HCT116 (cell line): ENCODE measurements at regions not wholly inside any gene's neighbourhood (a gene's known extent, or its start where the extent isn't known, plus 50 kb on each side); places are given as distances from the start of the nearest gene placed in this dataset.
A peak's percentile ranks its signal among the peaks of the same experiment; 100 is the strongest.

Experiments used
- ATAC-seq: fragments of 200-7000 bp; cut with Tn5 transposase; 2 replicates; pipeline ENCODE4 v1.9.1; 2020; ENCODE audit warnings: mild to moderate bottlenecking, moderate library complexity
- BruUV-seq: library from RNA; stranded (reverse); fragments of 400-500 nt; replicated peaks from 2 replicates; lab custom pipeline; 2021; lab: Mats Ljungman, UMichigan
- CTCF ChIA-PET: fragments of 300-600 bp; sonication (Branson Sonifier 250); formaldehyde crosslinking; loops from one replicate; lab custom pipeline; 2021; ENCODE audit warnings: antibody characterized with exemption; lab: Charles Lee
- POLR2A ChIA-PET: fragments of 300-600, 350-600 bp; sonication (Branson Sonifier 250); formaldehyde crosslinking; loops from one replicate; lab custom pipeline; 2021; ENCODE audit warnings: antibody characterized with exemption; lab: Charles Lee
- RAD21 ChIA-PET, 2 experiments: fragments of 300-600 bp; sonication (Branson Sonifier 250); formaldehyde crosslinking; loops; one replicate each; lab custom pipeline; 2023; ENCODE audit warnings: low total read pairs in 2 of 2; ENCODE audit not compliant: uncharacterized antibody in 2 of 2, unreplicated experiment in 2 of 2, low non-redundant PET in 1 of 2; lab: Charles Lee
- DNase-seq: peaks from one replicate; pipeline ENCODE4 v3.0.0-alpha.2; 2010; ENCODE audit warnings: low read depth, low spot score
- H2AFZ ChIP-seq: fragments of 200-600 bp; shearing (Covaris generic), sonication (generic); 2 replicates; pipeline ENCODE4 v1.6.1; 2017; ENCODE audit warnings: low read depth, mixed run types, mixed read lengths, antibody characterized with exemption, low read length; ENCODE audit not compliant: poor library complexity, severe bottlenecking
- H3K27ac ChIP-seq: 2 replicates; pipeline ENCODE4 v1.5.1; 2012; ENCODE audit warnings: low read depth, low read length
- H3K27me3 ChIP-seq: fragments of 200-600 bp; sonication (generic); 2 replicates; pipeline ENCODE4 v1.6.1; 2016; ENCODE audit warnings: mixed run types, low read length, mixed read lengths; ENCODE audit not compliant: insufficient read depth
- H3K36me3 ChIP-seq, 2 experiments: fragments of 200-500 bp in 1 of 2; fragments of 200-600 bp in 1 of 2; sonication (Bioruptor generic) in 1 of 2; sonication (generic) in 1 of 2; 2 replicates each; pipeline versions ENCODE4 v1.5.1 to v1.6.1; 2014 to 2016; ENCODE audit warnings: low read length in 2 of 2, inconsistent platforms in 1 of 2, mixed read lengths in 1 of 2, mixed run types in 1 of 2; ENCODE audit not compliant: insufficient read depth in 2 of 2, control insufficient read depth in 1 of 2
- H3K4me1 ChIP-seq, 2 experiments: fragments of 200-600 bp in 1 of 2; sonication (generic) in 1 of 2; 2 replicates each; pipeline versions ENCODE4 v1.5.1 to v1.6.1; 2012 to 2017; ENCODE audit warnings: low read length in 2 of 2, inconsistent platforms in 1 of 2, mild to moderate bottlenecking in 1 of 2, mixed read lengths in 1 of 2, mixed run types in 1 of 2, moderate library complexity in 1 of 2; ENCODE audit not compliant: insufficient read depth in 2 of 2, control insufficient read depth in 1 of 2
- H3K4me2 ChIP-seq: fragments of 200-600 bp; sonication (generic); 2 replicates; pipeline ENCODE4 v1.6.1; 2017; ENCODE audit warnings: mixed run types, low read length, mixed read lengths
- H3K4me3 ChIP-seq, 2 experiments: fragments of 200-600 bp in 1 of 2; sonication (generic) in 1 of 2; replicated peaks in 1 of 2; 2 replicates each; pipeline ENCODE4 v1.5.1; 2011 to 2016; ENCODE audit warnings: low read length in 2 of 2, control low read depth in 1 of 2, low read depth in 1 of 2, mild to moderate bottlenecking in 1 of 2, mixed read lengths in 1 of 2, mixed run types in 1 of 2
- H3K79me2 ChIP-seq: fragments of 200-600 bp; sonication (generic); 2 replicates; pipeline ENCODE4 v1.6.1; 2017; ENCODE audit warnings: mild to moderate bottlenecking, mixed run types, low read length, moderate library complexity, mixed read lengths; ENCODE audit not compliant: insufficient read depth
- H3K9ac ChIP-seq: fragments of 200-600 bp; sonication (generic); 2 replicates; pipeline ENCODE4 v1.6.1; 2016; ENCODE audit warnings: low read length, mixed read lengths
- H3K9me2 ChIP-seq: fragments of 200-600 bp; sonication (generic), shearing (Covaris generic); 2 replicates; pipeline ENCODE4 v1.6.1; 2017; ENCODE audit warnings: mixed run types, mild to moderate bottlenecking, moderate library complexity; ENCODE audit not compliant: insufficient read depth
- H3K9me3 ChIP-seq, 2 experiments: fragments of 200-500 bp in 1 of 2; fragments of 200-600 bp in 1 of 2; sonication (Bioruptor generic) in 1 of 2; sonication (generic) in 1 of 2; 2 replicates each; pipeline ENCODE4 v1.6.1; 2014 to 2017; ENCODE audit warnings: low read length in 2 of 2, mixed read lengths in 2 of 2, inconsistent platforms in 1 of 2, low read depth in 1 of 2, mild to moderate bottlenecking in 1 of 2, mixed run types in 1 of 2, moderate library complexity in 1 of 2; ENCODE audit not compliant: control insufficient read depth in 1 of 2, insufficient read depth in 1 of 2
- H4K20me1 ChIP-seq: fragments of 200-600 bp; sonication (generic), shearing (Covaris generic); 2 replicates; pipeline ENCODE4 v1.6.1; 2017; ENCODE audit warnings: mixed run types, mild to moderate bottlenecking, moderate library complexity; ENCODE audit not compliant: insufficient read depth
- CBX3 ChIP-seq: IDR thresholded peaks from 2 replicates; pipeline ENCODE4 v1.6.1; 2012; ENCODE audit warnings: low read depth
- CEBPB ChIP-seq: IDR thresholded peaks from 2 replicates; pipeline ENCODE4 v1.6.1; 2012; ENCODE audit warnings: low read depth
- EGR1 ChIP-seq: IDR thresholded peaks from 2 replicates; pipeline ENCODE4 v1.6.1; 2012; ENCODE audit warnings: low read depth
- ELF1 ChIP-seq: IDR thresholded peaks from 2 replicates; pipeline ENCODE4 v1.6.1; 2012; ENCODE audit warnings: low read depth, borderline replicate concordance
- EZH2 ChIP-seq: fragments of 200-600 bp; sonication (generic); IDR thresholded peaks from 2 replicates; pipeline ENCODE4 v1.6.1; 2017; ENCODE audit warnings: antibody characterized with exemption, mixed run types
- EZH2phosphoT487 ChIP-seq: fragments of 200-600 bp; IDR thresholded peaks from 2 replicates; pipeline ENCODE4 v1.6.1; 2018; ENCODE audit warnings: antibody characterized with exemption, borderline replicate concordance
- JUND ChIP-seq: IDR thresholded peaks from 2 replicates; pipeline ENCODE4 v1.6.1; 2012
- POLR2A ChIP-seq: IDR thresholded peaks from 2 replicates; pipeline ENCODE4 v1.7.0; 2011; ENCODE audit warnings: borderline replicate concordance; ENCODE audit not compliant: insufficient read depth, insufficient read length; ENCODE audit errors: extremely low read depth
- RAD21 ChIP-seq: IDR thresholded peaks from 2 replicates; pipeline ENCODE4 v1.6.1; 2012; ENCODE audit warnings: low read depth, mild to moderate bottlenecking
- SIN3A ChIP-seq: IDR thresholded peaks from 2 replicates; pipeline ENCODE4 v1.6.1; 2012; ENCODE audit warnings: low read depth
- SP1 ChIP-seq: IDR thresholded peaks from 2 replicates; pipeline ENCODE4 v1.6.1; 2012; ENCODE audit warnings: low read depth
- SRF ChIP-seq: IDR thresholded peaks from 2 replicates; pipeline ENCODE4 v1.6.1; 2012; ENCODE audit warnings: low read depth
- TCF7L2 ChIP-seq: IDR thresholded peaks from 2 replicates; pipeline ENCODE4 v1.7.0; 2011; ENCODE audit warnings: borderline replicate concordance, inconsistent platforms; ENCODE audit not compliant: insufficient read depth, insufficient read length; ENCODE audit errors: extremely low read depth
- YY1 ChIP-seq: IDR thresholded peaks from 2 replicates; pipeline ENCODE4 v1.6.1; 2011; ENCODE audit warnings: low read length, low read depth, moderate library complexity, mild to moderate bottlenecking; ENCODE audit not compliant: insufficient replicate concordance; ENCODE audit errors: extremely low read depth
- ZFX ChIP-seq: fragments of 450-650 bp; IDR thresholded peaks from 2 replicates; pipeline ENCODE4 v1.6.1; 2017
- ZNF274 ChIP-seq: fragments of 200-500 bp; sonication (Bioruptor generic); IDR thresholded peaks from 2 replicates; pipeline ENCODE4 v1.6.1; 2014; ENCODE audit warnings: mild to moderate bottlenecking, low read depth, low read length, inconsistent platforms
- intact Hi-C: fragments of 100-400 bp; cut with micrococcal nuclease; formaldehyde crosslinking; loops from 2 replicates; pipeline ENCODE4 v1.10.0; 2022
- TF ChIP-seq, protein P1 (sequence below), 3 experiments: fragments of 200-600 bp in 1 of 3; sonication (generic) in 1 of 3; IDR thresholded peaks in 2 of 3; conservative IDR thresholded peaks in 1 of 3; 2 replicates each; pipeline ENCODE4 v1.5.1; 2012 to 2017; ENCODE audit warnings: low read depth in 2 of 3, low read length in 2 of 3, antibody characterized with exemption in 1 of 3, borderline replicate concordance in 1 of 3, control low read depth in 1 of 3, mild to moderate bottlenecking in 1 of 3, mixed read lengths in 1 of 3, mixed run types in 1 of 3, moderate library complexity in 1 of 3; ENCODE audit not compliant: insufficient read depth in 1 of 3
- TF ChIP-seq, protein P2 (sequence below): IDR thresholded peaks from 2 replicates; pipeline ENCODE4 v1.6.1; 2011; ENCODE audit warnings: mild to moderate bottlenecking, low read length, moderate library complexity; ENCODE audit not compliant: insufficient replicate concordance; ENCODE audit errors: extremely low read depth

DNA sequence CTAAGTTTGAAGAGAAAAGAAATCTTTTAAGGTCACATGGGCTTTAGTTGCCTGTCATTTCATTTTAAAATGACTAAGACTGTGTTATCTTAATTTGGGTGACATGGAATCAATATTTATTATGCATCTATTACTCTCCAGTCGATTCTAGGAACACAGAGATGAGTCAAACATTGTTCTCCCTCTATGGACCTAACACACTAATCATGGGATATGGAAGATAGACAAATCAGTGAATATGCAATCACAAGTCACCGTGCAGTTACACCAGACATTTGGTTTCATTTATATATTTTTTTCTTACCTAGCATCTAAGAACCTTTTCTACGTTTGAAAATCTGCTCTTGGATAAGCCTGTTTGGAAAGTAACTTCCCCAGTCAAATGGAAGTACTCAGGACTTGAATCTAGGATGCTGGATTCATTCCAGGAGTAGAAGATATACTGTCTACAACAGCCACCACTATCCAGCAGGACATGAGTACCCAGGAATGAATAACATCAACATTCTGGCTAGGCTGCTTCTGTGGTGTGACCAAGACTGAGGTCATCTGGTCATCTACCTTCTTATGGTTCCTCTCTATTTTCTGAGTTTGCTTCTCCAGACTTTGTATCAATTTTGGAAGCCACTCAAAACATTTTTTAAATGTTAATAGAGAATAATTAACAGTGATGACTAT lies 902.9 kb upstream of the LRRN3 start (continued):
- TF ChIP-seq ELF1: no peak
- no peak for TF ChIP-seq YY1
- TF ChIP-seq, protein P1, sequence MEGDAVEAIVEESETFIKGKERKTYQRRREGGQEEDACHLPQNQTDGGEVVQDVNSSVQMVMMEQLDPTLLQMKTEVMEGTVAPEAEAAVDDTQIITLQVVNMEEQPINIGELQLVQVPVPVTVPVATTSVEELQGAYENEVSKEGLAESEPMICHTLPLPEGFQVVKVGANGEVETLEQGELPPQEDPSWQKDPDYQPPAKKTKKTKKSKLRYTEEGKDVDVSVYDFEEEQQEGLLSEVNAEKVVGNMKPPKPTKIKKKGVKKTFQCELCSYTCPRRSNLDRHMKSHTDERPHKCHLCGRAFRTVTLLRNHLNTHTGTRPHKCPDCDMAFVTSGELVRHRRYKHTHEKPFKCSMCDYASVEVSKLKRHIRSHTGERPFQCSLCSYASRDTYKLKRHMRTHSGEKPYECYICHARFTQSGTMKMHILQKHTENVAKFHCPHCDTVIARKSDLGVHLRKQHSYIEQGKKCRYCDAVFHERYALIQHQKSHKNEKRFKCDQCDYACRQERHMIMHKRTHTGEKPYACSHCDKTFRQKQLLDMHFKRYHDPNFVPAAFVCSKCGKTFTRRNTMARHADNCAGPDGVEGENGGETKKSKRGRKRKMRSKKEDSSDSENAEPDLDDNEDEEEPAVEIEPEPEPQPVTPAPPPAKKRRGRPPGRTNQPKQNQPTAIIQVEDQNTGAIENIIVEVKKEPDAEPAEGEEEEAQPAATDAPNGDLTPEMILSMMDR (IDR thresholded peaks at IDR 0.05 in 2 of 3, conservative IDR thresholded peaks at IDR 0.05 in 1 of 3; ENCODE audit: borderline replicate concordance in 1 of 3, insufficient read depth in 1 of 3, low read depth in 2 of 3, low read length in 2 of 3): no peak

DNA sequence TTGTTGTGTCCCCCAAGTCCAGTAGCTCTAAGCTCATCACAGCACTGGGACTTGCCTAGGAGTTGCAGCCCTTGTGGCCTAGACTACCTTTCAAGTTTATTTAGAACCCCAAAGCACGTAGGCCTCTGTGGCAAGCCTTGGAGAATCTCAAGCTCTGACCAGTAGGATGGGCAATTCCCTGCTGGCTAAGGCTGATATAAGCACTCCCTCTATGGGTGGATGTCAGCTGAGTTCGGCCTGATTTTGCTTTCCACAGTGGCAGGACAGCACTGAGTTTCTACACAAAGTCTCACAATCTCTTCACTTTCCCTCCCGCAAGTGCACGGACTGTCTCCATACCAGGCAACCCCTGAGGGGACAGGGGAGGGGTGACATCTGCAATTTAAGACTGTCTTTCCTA lies 886.4 kb upstream of the LRRN3 start:
- DNase-seq (peak; percentile 7), ATAC-seq (peak; percentile 76)
- ChIA-PET RAD21 (no interaction called here), POLR2A (no interaction called here), CTCF (interaction anchor here (0.8 kb wide), 1 partner anchor 114 kb away, joined by 4 read pairs; no protein-coding TSS in a partner anchor)
- Histone ChIP-seq H3K79me2 (no peaks in the 10 kb centered on the region), H4K20me1 (no peaks in the 10 kb centered on the region), H3K4me2 (no peak overlapping the region), H3K4me1 (no peaks in the 10 kb centered on the region), H3K36me3 (no peaks in the 10 kb centered on the region), H3K9me3 (no peaks in the 10 kb centered on the region), H3K9ac (no peak overlapping the region), H3K9me2 (no peaks in the 10 kb centered on the region), H2AFZ (no peak overlapping the region), H3K4me3 (no peak overlapping the region), H3K27me3 (no peaks in the 10 kb centered on the region), H3K27ac (no peak overlapping the region)
- no peak for TF ChIP-seq CBX3
- no peak for TF ChIP-seq POLR2A
- TF ChIP-seq TCF7L2: no peak
- no peak for TF ChIP-seq JUND
- no peak for TF ChIP-seq EZH2
- TF ChIP-seq SP1: no peak
- TF ChIP-seq EGR1: no peak
- TF ChIP-seq RAD21: peak; percentile 51
- TF ChIP-seq YY1: no peak
- no peak for TF ChIP-seq CEBPB
- TF ChIP-seq SRF: no peak
- no peak for TF ChIP-seq ZFX
- no peak for TF ChIP-seq ZNF274
- TF ChIP-seq, protein P2, sequence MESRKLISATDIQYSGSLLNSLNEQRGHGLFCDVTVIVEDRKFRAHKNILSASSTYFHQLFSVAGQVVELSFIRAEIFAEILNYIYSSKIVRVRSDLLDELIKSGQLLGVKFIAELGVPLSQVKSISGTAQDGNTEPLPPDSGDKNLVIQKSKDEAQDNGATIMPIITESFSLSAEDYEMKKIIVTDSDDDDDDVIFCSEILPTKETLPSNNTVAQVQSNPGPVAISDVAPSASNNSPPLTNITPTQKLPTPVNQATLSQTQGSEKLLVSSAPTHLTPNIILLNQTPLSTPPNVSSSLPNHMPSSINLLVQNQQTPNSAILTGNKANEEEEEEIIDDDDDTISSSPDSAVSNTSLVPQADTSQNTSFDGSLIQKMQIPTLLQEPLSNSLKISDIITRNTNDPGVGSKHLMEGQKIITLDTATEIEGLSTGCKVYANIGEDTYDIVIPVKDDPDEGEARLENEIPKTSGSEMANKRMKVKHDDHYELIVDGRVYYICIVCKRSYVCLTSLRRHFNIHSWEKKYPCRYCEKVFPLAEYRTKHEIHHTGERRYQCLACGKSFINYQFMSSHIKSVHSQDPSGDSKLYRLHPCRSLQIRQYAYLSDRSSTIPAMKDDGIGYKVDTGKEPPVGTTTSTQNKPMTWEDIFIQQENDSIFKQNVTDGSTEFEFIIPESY: no peak
- TF ChIP-seq, protein P1 (IDR thresholded peaks at IDR 0.05 in 2 of 3, conservative IDR thresholded peaks at IDR 0.05 in 1 of 3; ENCODE audit: borderline replicate concordance in 1 of 3, insufficient read depth in 1 of 3, low read depth in 2 of 3, low read length in 2 of 3): peak; percentile 19 to 41 (median 36); a peak in 3 of 6 replicates
- TF ChIP-seq SIN3A: no peak
- TF ChIP-seq EZH2phosphoT487: no peak
- no TSS peak for BruUV-seq
- intact Hi-C loops: no loop called here
